NCI-H1436 (cell line): ENCODE measurements at regions not wholly inside any gene's neighbourhood (a gene's known extent, or its start where the extent isn't known, plus 50 kb on each side); places are given as distances from the start of the nearest gene placed in this dataset.

Experiments
- DNase-seq: peaks from one replicate; lab custom pipeline; 2025; lab: John Stamatoyannopoulos, UW

DNA sequence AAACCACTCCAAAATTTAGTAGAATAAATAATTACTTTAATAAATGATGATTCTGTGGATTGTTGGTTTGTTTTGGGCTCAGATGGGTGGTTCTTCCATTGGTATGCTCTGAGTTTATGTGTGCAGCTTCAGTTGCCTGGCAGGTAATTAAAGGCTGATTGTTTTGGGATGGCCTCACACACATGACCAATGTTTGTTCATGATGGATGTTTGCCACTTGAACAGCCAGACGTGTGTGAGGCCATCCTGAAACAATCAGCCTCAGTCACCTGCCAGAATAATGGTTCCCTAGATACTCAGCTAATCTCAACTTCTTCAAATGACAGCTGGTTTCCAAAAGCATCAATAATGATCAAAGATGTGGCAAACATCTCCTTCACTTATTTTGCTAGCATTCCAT is 352.5 kb upstream of the GULP1 start:
- DNase-seq = peak; percentile 14

- DNase-seq = no peak
Measured at GRCh38 chr2:187942876-187943275, 348.8 kb upstream of the GULP1 start.

GRCh38 chr2:187943772-187944369 is 347.8 kb upstream of the GULP1 start:
- DNase-seq = no peak

DNA sequence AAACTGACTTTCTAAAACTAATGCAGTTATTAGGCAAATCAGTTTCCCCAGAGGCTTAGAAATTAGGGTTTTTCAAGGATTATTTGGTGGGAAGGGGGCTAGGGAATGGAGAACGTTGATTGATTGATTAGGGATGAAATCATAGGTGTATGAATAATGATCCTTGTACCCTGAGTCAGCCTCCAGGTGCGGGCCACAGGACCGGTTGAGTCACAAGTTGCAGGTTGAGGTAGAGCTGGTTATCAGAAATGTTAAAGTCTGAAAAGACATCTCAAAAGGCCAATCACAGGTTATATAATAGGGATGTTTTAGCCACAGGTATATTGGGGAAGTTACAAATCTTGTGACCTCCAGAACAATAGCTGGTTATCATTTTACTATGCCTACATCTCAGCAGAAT is 341.8 kb upstream of the GULP1 start:
- no peak for DNase-seq

GRCh38 chr2:187951470-187952218 is 340.0 kb upstream of the GULP1 start:
- DNase-seq = no peak

DNA sequence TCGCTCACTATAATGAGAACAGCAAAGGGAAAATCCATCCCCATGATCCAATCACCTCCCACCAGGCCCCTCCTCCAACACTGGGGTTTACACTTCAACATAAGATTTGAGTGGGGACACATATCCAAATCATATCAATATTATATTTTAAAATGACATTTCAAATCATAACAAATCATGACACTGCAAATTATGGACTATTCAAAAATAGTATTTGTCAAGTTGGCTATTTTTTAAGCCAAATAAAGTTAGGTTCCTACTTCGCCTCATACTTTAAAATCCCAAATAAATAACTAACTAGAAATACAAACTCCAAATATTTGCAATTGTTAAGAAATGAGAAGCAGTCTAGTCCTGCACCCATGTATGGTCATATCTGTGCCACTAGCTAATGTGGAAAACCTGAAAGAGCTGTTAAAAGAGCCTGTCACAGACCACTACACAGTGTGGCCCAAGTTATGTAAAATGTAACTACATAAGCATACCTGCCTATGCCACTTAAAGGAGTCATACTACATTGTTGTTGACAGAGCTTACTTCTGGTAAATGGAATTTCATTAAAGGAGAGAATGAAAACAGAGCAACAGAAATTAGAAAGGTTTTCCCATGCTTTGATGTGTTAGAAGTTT is 334.7 kb upstream of the GULP1 start:
- no peak for DNase-seq

- DNase-seq = no peak
Measured at GRCh38 chr2:187959821-187960220, 331.9 kb upstream of the GULP1 start.

DNA sequence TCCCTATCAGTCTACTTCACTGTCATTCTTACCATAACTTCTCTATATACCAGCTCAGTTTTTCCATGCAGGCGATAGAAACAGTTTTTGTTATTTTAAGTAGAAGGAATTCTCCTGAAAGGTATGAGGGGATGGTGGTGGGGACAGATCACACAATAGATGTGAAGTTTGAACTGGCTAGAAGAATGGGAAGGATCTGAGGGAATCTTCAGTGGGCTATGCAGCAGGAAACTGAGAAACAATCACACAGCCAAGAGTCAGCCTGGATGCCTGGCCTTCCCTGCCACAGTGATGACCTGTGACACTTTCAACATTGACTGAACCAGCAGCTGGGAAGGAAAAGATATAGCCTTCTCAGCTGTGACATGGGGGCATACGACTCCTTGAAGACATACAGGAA is 329.1 kb upstream of the GULP1 start:
- no peak for DNase-seq

GRCh38 chr2:187964746-187965145 is 326.9 kb upstream of the GULP1 start:
- no peak for DNase-seq

DNA sequence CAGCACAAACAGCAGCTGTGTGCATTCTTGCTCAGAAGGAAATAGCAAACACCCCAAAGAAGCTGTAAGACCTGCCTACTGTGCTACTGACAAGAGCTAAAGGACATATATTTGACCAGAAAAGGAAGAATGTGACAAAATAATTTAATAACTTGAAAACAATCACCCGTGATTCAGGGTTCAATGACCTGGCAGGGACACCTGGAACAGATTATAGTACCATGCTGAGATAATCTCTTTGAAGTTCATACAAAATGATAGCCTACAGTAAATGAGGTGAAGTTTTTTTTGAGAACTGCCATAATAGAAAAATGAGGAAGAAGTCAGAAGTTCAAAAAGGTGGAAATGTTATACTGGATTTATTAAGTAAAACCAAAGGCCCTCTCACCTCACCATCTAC is 324.8 kb upstream of the GULP1 start:
- DNase-seq = no peak

- no peak for DNase-seq
Measured at GRCh38 chr2:187971893-187972292, 319.8 kb upstream of the GULP1 start.

- no peak for DNase-seq
Measured at GRCh38 chr2:187976259-187976985, 315.3 kb upstream of the GULP1 start.

DNA sequence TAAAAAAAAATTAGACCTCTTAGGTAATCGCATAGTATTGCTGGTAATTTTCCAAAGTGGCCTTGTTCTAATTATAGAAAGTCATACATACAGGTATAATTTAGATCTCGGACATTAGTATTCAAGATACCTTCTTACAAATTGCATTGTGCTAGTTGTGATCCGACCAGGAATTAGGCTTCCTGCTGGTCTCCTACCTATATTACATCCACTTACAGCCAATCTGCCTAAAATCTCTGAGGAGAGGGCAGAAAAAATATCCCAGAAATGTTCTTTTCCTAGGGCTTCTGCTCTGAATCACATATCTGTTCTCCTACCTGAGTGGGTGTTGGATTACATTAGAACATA is 314.7 kb upstream of the GULP1 start:
- DNase-seq = no peak

GRCh38 chr2:187978356-187978755 is 313.3 kb upstream of the GULP1 start:
- DNase-seq = no peak

GRCh38 chr2:187982668-187983067 is 309.0 kb upstream of the GULP1 start:
- DNase-seq = no peak

DNA sequence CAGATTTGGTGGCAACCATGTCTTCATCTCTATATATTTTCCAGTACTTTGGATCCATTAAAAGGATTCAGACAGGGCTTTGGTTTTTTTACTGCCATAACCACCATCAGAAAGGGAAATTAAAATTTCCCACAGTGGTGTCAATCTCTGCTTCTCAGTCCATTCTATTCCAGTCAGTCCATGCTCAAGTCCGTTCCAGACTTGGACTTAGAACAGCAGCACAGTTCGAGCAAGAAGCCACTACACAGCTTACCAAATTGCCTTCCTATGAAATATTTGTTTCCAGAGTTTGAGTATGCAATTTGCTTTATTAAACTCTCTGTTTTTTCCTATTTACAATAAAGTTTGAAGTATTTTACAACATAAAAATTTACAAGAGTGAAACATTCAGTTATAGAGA is 306.5 kb upstream of the GULP1 start:
- no peak for DNase-seq

DNA sequence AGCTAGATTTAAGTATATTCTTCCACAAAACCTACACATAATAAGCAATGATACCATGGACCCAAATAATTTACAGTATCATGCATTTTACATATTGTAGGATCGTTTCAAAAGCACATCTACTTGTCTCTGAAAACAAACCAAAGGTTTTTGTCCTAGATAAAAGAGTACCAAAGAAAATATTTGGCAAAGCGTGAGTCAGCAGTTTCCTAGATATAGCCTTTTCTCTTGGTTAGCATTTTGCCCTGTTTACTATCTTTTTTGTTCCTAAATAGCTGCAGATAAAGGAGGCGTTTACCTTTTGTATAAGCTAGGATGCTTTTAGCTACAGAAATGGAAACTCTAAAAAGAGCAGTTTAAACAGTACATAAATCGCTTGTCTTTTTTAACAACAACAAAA is 305.8 kb upstream of the GULP1 start:
- no peak for DNase-seq

- no peak for DNase-seq
Measured at GRCh38 chr2:187986390-187987105, 305.1 kb upstream of the GULP1 start.

DNA sequence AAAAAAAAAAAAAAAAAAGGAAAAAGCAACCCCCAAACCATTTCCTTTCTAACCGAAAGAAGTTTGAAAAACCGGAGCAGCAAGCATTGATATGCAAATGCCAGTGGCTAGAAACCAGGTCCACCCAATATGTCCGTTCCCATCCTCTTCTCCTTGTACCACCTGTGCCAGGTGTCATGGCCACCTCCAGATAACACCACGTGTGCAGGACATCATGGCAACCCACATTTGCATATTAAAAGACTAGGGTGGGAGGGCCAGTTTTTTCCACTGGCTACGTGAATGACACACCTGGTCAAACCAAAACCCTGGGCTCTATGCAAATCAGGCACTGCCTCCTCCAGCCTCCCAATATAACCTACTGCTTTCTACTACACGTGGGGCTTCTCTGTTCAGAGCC is 303.3 kb upstream of the GULP1 start:
- no peak for DNase-seq

DNA sequence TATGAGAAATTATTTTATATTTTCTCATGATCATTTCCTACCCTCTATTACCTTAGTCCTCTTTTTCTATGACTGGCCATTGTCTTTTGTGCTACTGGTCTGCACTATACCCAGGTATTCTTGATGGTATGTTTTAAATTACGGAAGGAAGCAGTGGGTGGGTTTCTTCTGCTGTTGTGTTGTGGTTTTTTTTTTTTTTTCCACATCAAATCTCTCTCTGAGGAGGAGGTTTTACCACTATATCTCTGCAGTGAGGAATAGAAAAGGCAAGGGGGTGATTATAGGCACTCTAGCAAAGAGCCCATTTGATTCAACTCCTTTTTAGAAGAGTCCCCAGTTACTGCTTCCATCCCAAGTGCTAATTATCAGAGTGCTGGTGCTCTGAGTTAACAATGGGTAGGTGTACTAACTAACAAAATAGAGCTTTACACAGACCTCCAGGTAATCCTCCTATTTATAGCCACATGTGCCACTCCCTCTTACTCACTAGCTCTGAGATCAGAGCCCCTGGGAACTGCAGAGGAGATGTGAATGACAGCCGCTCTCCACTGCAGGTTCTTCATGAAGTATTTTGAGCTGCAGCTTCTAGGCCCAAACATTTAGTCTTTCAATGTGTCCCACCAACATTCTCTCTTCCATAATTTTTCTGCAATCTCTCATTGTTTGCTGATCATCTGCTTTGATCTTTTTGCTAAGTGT is 301.6 kb upstream of the GULP1 start:
- peak; percentile 67 for DNase-seq

GRCh38 chr2:187991389-187991788 is 300.3 kb upstream of the GULP1 start:
- no peak for DNase-seq
